ENCODE measurements at regions not wholly inside any gene's neighbourhood (a gene's known extent, or its start where the extent isn't known, plus 50 kb on each side); places are given as distances from the start of the nearest gene placed in this dataset.

GRCh38 chr12:111214401-111214800 is 154.5 kb downstream of the PHETA1 start:
- no peaks in the 10 kb centered on the region for H3K4me1 ChIP-seq (ENCODE audit: control insufficient read depth, insufficient read depth, low read length)
- H3K9me3 ChIP-seq (ENCODE audit: control insufficient read depth, insufficient read depth, low read length): no peaks in the 10 kb centered on the region
- H3K9ac ChIP-seq (ENCODE audit: low read depth, low read length): no peak overlapping the region
- no peaks in the 10 kb centered on the region for H3K27me3 ChIP-seq (ENCODE audit: control insufficient read depth, insufficient read depth, low read length)
- H3K36me3 ChIP-seq (ENCODE audit: control insufficient read depth, insufficient read depth, low read length): no peaks in the 10 kb centered on the region
- no peak overlapping the region for H3K4me3 ChIP-seq (ENCODE audit: low read depth, low read length)

- Histone ChIP-seq H3K9me3 (ENCODE audit: control insufficient read depth, insufficient read depth, low read length) (no peaks in the 10 kb centered on the region), H3K9ac (ENCODE audit: low read depth, low read length) (no peak overlapping the region), H3K27me3 (ENCODE audit: control insufficient read depth, insufficient read depth, low read length) (no peaks in the 10 kb centered on the region), H3K4me3 (ENCODE audit: low read depth, low read length) (no peak overlapping the region), H3K4me1 (ENCODE audit: control insufficient read depth, insufficient read depth, low read length) (no peaks in the 10 kb centered on the region), H3K36me3 (ENCODE audit: control insufficient read depth, insufficient read depth, low read length) (no peaks in the 10 kb centered on the region)
These were observed 155.3 kb downstream of the PHETA1 start for GRCh38 chr12:111213561-111213960.

- Histone ChIP-seq H3K4me3 (ENCODE audit: low read depth, low read length) (no peak overlapping the region), H3K36me3 (ENCODE audit: control insufficient read depth, insufficient read depth, low read length) (no peaks in the 10 kb centered on the region), H3K27me3 (ENCODE audit: control insufficient read depth, insufficient read depth, low read length) (no peaks in the 10 kb centered on the region), H3K9me3 (ENCODE audit: control insufficient read depth, insufficient read depth, low read length) (no peaks in the 10 kb centered on the region), H3K9ac (ENCODE audit: low read depth, low read length) (no peak overlapping the region), H3K4me1 (ENCODE audit: control insufficient read depth, insufficient read depth, low read length) (no peaks in the 10 kb centered on the region)
These were observed 156.0 kb downstream of the PHETA1 start for GRCh38 chr12:111212814-111213456.

- no peak overlapping the region for H3K4me3 ChIP-seq (ENCODE audit: low read depth, low read length)
- H3K36me3 ChIP-seq (ENCODE audit: control insufficient read depth, insufficient read depth, low read length): no peaks in the 10 kb centered on the region
- H3K27me3 ChIP-seq (ENCODE audit: control insufficient read depth, insufficient read depth, low read length): no peaks in the 10 kb centered on the region
- no peaks in the 10 kb centered on the region for H3K9me3 ChIP-seq (ENCODE audit: control insufficient read depth, insufficient read depth, low read length)
- no peaks in the 10 kb centered on the region for H3K4me1 ChIP-seq (ENCODE audit: control insufficient read depth, insufficient read depth, low read length)
- no peak overlapping the region for H3K9ac ChIP-seq (ENCODE audit: low read depth, low read length)
These were observed 156.8 kb downstream of the PHETA1 start for GRCh38 chr12:111211910-111212757.

GRCh38 chr12:111209811-111210210 is 159.1 kb downstream of the PHETA1 start:
- H3K9ac ChIP-seq (ENCODE audit: low read depth, low read length): no peak overlapping the region
- no peaks in the 10 kb centered on the region for H3K36me3 ChIP-seq (ENCODE audit: control insufficient read depth, insufficient read depth, low read length)
- H3K9me3 ChIP-seq (ENCODE audit: control insufficient read depth, insufficient read depth, low read length): no peaks in the 10 kb centered on the region
- no peaks in the 10 kb centered on the region for H3K27me3 ChIP-seq (ENCODE audit: control insufficient read depth, insufficient read depth, low read length)
- H3K4me3 ChIP-seq (ENCODE audit: low read depth, low read length): no peak overlapping the region
- H3K4me1 ChIP-seq (ENCODE audit: control insufficient read depth, insufficient read depth, low read length): no peaks in the 10 kb centered on the region

- H3K9me3 ChIP-seq (ENCODE audit: control insufficient read depth, insufficient read depth, low read length): no peaks in the 10 kb centered on the region
- no peaks in the 10 kb centered on the region for H3K36me3 ChIP-seq (ENCODE audit: control insufficient read depth, insufficient read depth, low read length)
- H3K27me3 ChIP-seq (ENCODE audit: control insufficient read depth, insufficient read depth, low read length): no peaks in the 10 kb centered on the region
- no peak overlapping the region for H3K4me3 ChIP-seq (ENCODE audit: low read depth, low read length)
- H3K4me1 ChIP-seq (ENCODE audit: control insufficient read depth, insufficient read depth, low read length): no peaks in the 10 kb centered on the region
- H3K9ac ChIP-seq (ENCODE audit: low read depth, low read length): no peak overlapping the region
These were observed 161.1 kb downstream of the PHETA1 start for GRCh38 chr12:111207761-111208160.

- H3K4me1 ChIP-seq (ENCODE audit: control insufficient read depth, insufficient read depth, low read length): no peaks in the 10 kb centered on the region
- no peaks in the 10 kb centered on the region for H3K9me3 ChIP-seq (ENCODE audit: control insufficient read depth, insufficient read depth, low read length)
- no peaks in the 10 kb centered on the region for H3K36me3 ChIP-seq (ENCODE audit: control insufficient read depth, insufficient read depth, low read length)
- H3K27me3 ChIP-seq (ENCODE audit: control insufficient read depth, insufficient read depth, low read length): no peaks in the 10 kb centered on the region
- no peak overlapping the region for H3K9ac ChIP-seq (ENCODE audit: low read depth, low read length)
- H3K4me3 ChIP-seq (ENCODE audit: low read depth, low read length): no peak overlapping the region
These were observed 164.1 kb downstream of the PHETA1 start for GRCh38 chr12:111204788-111205241.

- Histone ChIP-seq H3K36me3 (ENCODE audit: control insufficient read depth, insufficient read depth, low read length) (no peaks in the 10 kb centered on the region), H3K4me1 (ENCODE audit: control insufficient read depth, insufficient read depth, low read length) (no peaks in the 10 kb centered on the region), H3K27me3 (ENCODE audit: control insufficient read depth, insufficient read depth, low read length) (no peaks in the 10 kb centered on the region), H3K9me3 (ENCODE audit: control insufficient read depth, insufficient read depth, low read length) (no peaks in the 10 kb centered on the region), H3K9ac (ENCODE audit: low read depth, low read length) (no peak overlapping the region), H3K4me3 (ENCODE audit: low read depth, low read length) (no peak overlapping the region)
These were observed 164.9 kb downstream of the PHETA1 start for GRCh38 chr12:111203969-111204368.

GRCh38 chr12:111203446-111203845 is 165.4 kb downstream of the PHETA1 start:
- H3K4me1 ChIP-seq (ENCODE audit: control insufficient read depth, insufficient read depth, low read length): no peaks in the 10 kb centered on the region
- H3K27me3 ChIP-seq (ENCODE audit: control insufficient read depth, insufficient read depth, low read length): no peaks in the 10 kb centered on the region
- no peaks in the 10 kb centered on the region for H3K9me3 ChIP-seq (ENCODE audit: control insufficient read depth, insufficient read depth, low read length)
- H3K4me3 ChIP-seq (ENCODE audit: low read depth, low read length): no peak overlapping the region
- no peaks in the 10 kb centered on the region for H3K36me3 ChIP-seq (ENCODE audit: control insufficient read depth, insufficient read depth, low read length)
- H3K9ac ChIP-seq (ENCODE audit: low read depth, low read length): no peak overlapping the region

GRCh38 chr12:111202237-111202915 is 166.5 kb downstream of the PHETA1 start:
- Histone ChIP-seq H3K9me3 (ENCODE audit: control insufficient read depth, insufficient read depth, low read length) (no peaks in the 10 kb centered on the region), H3K36me3 (ENCODE audit: control insufficient read depth, insufficient read depth, low read length) (no peaks in the 10 kb centered on the region), H3K9ac (ENCODE audit: low read depth, low read length) (no peak overlapping the region), H3K4me3 (ENCODE audit: low read depth, low read length) (no peak overlapping the region), H3K27me3 (ENCODE audit: control insufficient read depth, insufficient read depth, low read length) (no peaks in the 10 kb centered on the region), H3K4me1 (ENCODE audit: control insufficient read depth, insufficient read depth, low read length) (no peaks in the 10 kb centered on the region)

- no peaks in the 10 kb centered on the region for H3K4me1 ChIP-seq (ENCODE audit: control insufficient read depth, insufficient read depth, low read length)
- H3K9me3 ChIP-seq (ENCODE audit: control insufficient read depth, insufficient read depth, low read length): no peaks in the 10 kb centered on the region
- H3K9ac ChIP-seq (ENCODE audit: low read depth, low read length): no peak overlapping the region
- no peaks in the 10 kb centered on the region for H3K36me3 ChIP-seq (ENCODE audit: control insufficient read depth, insufficient read depth, low read length)
- no peaks in the 10 kb centered on the region for H3K27me3 ChIP-seq (ENCODE audit: control insufficient read depth, insufficient read depth, low read length)
- H3K4me3 ChIP-seq (ENCODE audit: low read depth, low read length): no peak overlapping the region
These were observed 167.2 kb downstream of the PHETA1 start for GRCh38 chr12:111201495-111202236.

All from iPS-15b (cell line).